ENCODE measurements at regions not wholly inside any gene's neighbourhood (a gene's known extent, or its start where the extent isn't known, plus 50 kb on each side); places are given as distances from the start of the nearest gene placed in this dataset.

GRCh38 chr9:135400496-135400895, 79.1 kb upstream of the PPP1R26 start:
- TF ChIP-seq POLR2A (IDR thresholded peaks at IDR 0.05; ENCODE audit: low read depth, low read length), result no peak
- TF ChIP-seq TAF1 (IDR thresholded peaks at IDR 0.05; ENCODE audit: borderline replicate concordance, low read depth, low read length), result no peak

Measured in GM12892 (cell line).